ENCODE measurements at regions not wholly inside any gene's neighbourhood (a gene's known extent, or its start where the extent isn't known, plus 50 kb on each side); places are given as distances from the start of the nearest gene placed in this dataset.

GRCh38 chr9:38281196-38281595, 111.3 kb upstream of the ALDH1B1 start:
- TF ChIP-seq, protein P1, sequence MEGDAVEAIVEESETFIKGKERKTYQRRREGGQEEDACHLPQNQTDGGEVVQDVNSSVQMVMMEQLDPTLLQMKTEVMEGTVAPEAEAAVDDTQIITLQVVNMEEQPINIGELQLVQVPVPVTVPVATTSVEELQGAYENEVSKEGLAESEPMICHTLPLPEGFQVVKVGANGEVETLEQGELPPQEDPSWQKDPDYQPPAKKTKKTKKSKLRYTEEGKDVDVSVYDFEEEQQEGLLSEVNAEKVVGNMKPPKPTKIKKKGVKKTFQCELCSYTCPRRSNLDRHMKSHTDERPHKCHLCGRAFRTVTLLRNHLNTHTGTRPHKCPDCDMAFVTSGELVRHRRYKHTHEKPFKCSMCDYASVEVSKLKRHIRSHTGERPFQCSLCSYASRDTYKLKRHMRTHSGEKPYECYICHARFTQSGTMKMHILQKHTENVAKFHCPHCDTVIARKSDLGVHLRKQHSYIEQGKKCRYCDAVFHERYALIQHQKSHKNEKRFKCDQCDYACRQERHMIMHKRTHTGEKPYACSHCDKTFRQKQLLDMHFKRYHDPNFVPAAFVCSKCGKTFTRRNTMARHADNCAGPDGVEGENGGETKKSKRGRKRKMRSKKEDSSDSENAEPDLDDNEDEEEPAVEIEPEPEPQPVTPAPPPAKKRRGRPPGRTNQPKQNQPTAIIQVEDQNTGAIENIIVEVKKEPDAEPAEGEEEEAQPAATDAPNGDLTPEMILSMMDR (IDR thresholded peaks at IDR 0.05; ENCODE audit: insufficient read depth, low read length, poor library complexity, severe bottlenecking) = no peak
- TF ChIP-seq EZH2phosphoT487 (conservative IDR thresholded peaks at IDR 0.05; ENCODE audit: low read length) = no peak
- H3K4me2 ChIP-seq (ENCODE audit: low read depth, low read length, poor library complexity, severe bottlenecking) = no peak overlapping the region
- no peaks in the 10 kb centered on the region for H3F3A ChIP-seq (ENCODE audit: insufficient read depth)
- no peaks in the 10 kb centered on the region for H3K36me3 ChIP-seq (ENCODE audit: low read length)
- H3K27ac ChIP-seq (ENCODE audit: low read depth, low read length) = no peak overlapping the region
- H2AFZ ChIP-seq (ENCODE audit: low read depth, low read length, severe bottlenecking) = no peak overlapping the region
- H3K79me2 ChIP-seq (ENCODE audit: insufficient read depth, low read length) = no peaks in the 10 kb centered on the region
- H3K9ac ChIP-seq (ENCODE audit: low read length) = no peak overlapping the region
- H3K9me2 ChIP-seq (replicated peaks; ENCODE audit: insufficient read depth, low read length) = no peaks in the 10 kb centered on the region
- H4K20me1 ChIP-seq (ENCODE audit: low read depth, low read length) = no peaks in the 10 kb centered on the region
- no peaks in the 10 kb centered on the region for H3K9me3 ChIP-seq (ENCODE audit: insufficient read depth, low read length)
- H3K4me3 ChIP-seq (ENCODE audit: insufficient read depth, low read length, poor library complexity, severe bottlenecking) = no peak overlapping the region
- H3K27me3 ChIP-seq (ENCODE audit: low read length) = no peaks in the 10 kb centered on the region

DNA sequence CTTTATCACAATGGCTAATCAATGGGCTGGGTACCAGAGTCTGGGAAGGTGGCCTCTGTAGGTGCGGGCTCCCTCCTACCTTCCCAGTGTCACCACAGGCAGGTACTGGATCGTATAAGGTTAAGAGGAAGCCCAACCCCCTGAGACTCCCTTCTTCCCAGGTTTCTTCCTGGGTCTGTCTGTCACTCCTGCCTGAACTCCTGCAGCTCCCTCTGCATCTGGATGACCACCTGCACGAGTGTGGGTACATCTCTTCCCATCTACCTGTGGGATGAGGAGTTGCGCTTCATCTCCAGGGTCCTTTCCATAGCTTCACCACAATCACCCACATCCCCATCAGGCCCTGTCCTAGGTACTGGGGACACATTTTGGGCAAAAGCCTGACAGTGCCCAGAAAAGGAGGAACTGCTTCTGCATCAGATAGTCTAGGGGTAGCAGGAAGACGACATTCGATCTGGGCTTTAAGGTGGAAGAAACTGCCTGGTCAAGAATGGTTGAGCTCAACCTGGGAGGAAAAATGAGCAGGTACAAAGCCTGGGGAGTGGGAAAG, 112.2 kb upstream of the ALDH1B1 start:
- no peak overlapping the region for H3K9ac ChIP-seq (ENCODE audit: low read length)
- H3K27me3 ChIP-seq (ENCODE audit: low read length) = no peaks in the 10 kb centered on the region; the same call in 1 of the 2 replicates
- no peak for TF ChIP-seq EZH2phosphoT487 (conservative IDR thresholded peaks at IDR 0.05; ENCODE audit: low read length)
- TF ChIP-seq, protein P1 (IDR thresholded peaks at IDR 0.05; ENCODE audit: insufficient read depth, low read length, poor library complexity, severe bottlenecking) = no peak
- no peak overlapping the region for H3K27ac ChIP-seq (ENCODE audit: low read depth, low read length)
- H3K4me3 ChIP-seq (ENCODE audit: insufficient read depth, low read length, poor library complexity, severe bottlenecking) = no peak overlapping the region
- no peak overlapping the region for H3K4me2 ChIP-seq (ENCODE audit: low read depth, low read length, poor library complexity, severe bottlenecking)
- H3K79me2 ChIP-seq (ENCODE audit: insufficient read depth, low read length) = no peaks in the 10 kb centered on the region
- no peak overlapping the region for H2AFZ ChIP-seq (ENCODE audit: low read depth, low read length, severe bottlenecking)
- no peaks in the 10 kb centered on the region for H3K36me3 ChIP-seq (ENCODE audit: low read length)
- H3F3A ChIP-seq (ENCODE audit: insufficient read depth) = no peaks in the 10 kb centered on the region
- no peaks in the 10 kb centered on the region for H3K9me3 ChIP-seq (ENCODE audit: insufficient read depth, low read length)
- no peaks in the 10 kb centered on the region for H4K20me1 ChIP-seq (ENCODE audit: low read depth, low read length)
- H3K9me2 ChIP-seq (replicated peaks; ENCODE audit: insufficient read depth, low read length) = no peaks in the 10 kb centered on the region

DNA sequence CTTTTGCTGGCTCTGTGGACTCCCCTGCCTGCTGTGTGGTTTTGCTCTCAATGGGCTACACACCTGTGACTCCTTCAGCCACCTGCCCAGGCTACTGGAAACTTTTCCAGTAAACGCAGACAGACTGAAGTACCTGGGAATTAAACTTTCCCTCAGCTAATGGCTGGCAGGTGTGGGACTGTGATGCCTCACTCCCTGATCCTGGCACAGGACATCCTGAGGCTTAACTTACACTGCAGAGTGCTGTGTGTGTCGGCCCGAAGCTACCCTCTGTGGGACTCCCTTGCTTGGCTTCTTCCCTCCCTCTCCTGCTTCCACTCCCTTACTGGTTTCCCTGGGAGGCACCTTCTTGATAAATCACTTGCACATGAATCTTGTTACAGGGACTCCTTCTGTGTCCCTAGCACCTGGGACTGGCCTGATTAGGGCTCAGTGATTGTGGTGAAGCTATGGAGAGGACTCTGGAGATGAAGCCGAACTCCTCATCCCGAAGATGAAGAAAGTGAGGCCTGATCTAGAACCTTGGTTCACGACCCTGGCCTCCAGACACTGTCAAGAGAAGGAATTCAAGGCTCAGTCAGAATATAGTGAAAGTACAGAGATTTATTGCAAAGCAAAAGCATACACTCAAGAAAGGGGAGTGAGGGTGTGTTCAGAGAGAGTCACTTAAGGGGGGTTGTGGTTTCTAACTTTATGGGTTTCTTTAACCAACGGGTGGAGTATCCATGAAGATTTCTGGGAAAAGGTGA, 113.4 kb upstream of the ALDH1B1 start:
- Histone ChIP-seq H3K79me2 (ENCODE audit: insufficient read depth, low read length) (no peaks in the 10 kb centered on the region), H3F3A (ENCODE audit: insufficient read depth) (no peaks in the 10 kb centered on the region), H3K27me3 (ENCODE audit: low read length) (no peaks in the 10 kb centered on the region; the same call in 1 of the 2 replicates), H4K20me1 (ENCODE audit: low read depth, low read length) (no peaks in the 10 kb centered on the region), H3K4me3 (ENCODE audit: insufficient read depth, low read length, poor library complexity, severe bottlenecking) (no peak overlapping the region), H3K36me3 (ENCODE audit: low read length) (no peaks in the 10 kb centered on the region), H3K27ac (ENCODE audit: low read depth, low read length) (no peak overlapping the region), H3K9ac (ENCODE audit: low read length) (no peak overlapping the region), H3K9me3 (ENCODE audit: insufficient read depth, low read length) (no peaks in the 10 kb centered on the region), H2AFZ (ENCODE audit: low read depth, low read length, severe bottlenecking) (no peak overlapping the region), H3K9me2 (replicated peaks; ENCODE audit: insufficient read depth, low read length) (no peaks in the 10 kb centered on the region), H3K4me2 (ENCODE audit: low read depth, low read length, poor library complexity, severe bottlenecking) (no peak overlapping the region)
- TF ChIP-seq EZH2phosphoT487 (conservative IDR thresholded peaks at IDR 0.05; ENCODE audit: low read length) = no peak
- TF ChIP-seq, protein P1 (IDR thresholded peaks at IDR 0.05; ENCODE audit: insufficient read depth, low read length, poor library complexity, severe bottlenecking) = no peak

Data from SU-DHL-6 (cell line).